GM12878 (cell line): ENCODE measurements at regions not wholly inside any gene's neighbourhood (a gene's known extent, or its start where the extent isn't known, plus 50 kb on each side); places are given as distances from the start of the nearest gene placed in this dataset.

Experiments
- ATAC-seq: fragments of 200-7000 bp; cut with Tn5 transposase; 3 replicates; pipeline ENCODE4 v1.9.1; 2020; ENCODE audit warnings: mild to moderate bottlenecking, moderate library complexity
- BruUV-seq: library from RNA; stranded (reverse); fragments of 400-500 nt; replicated peaks from 2 replicates; lab custom pipeline; 2021; lab: Mats Ljungman, UMichigan
- CTCF ChIA-PET: fragments of 300-600 bp; sonication (Branson Sonifier 250); formaldehyde crosslinking; extraction: SDS; loops from one replicate; lab custom pipeline; 2021; ENCODE audit warnings: inconsistent platforms; lab: Yijun Ruan, JAX
- POLR2A ChIA-PET: fragments of 350-600 bp; formaldehyde crosslinking; extraction: SDS; loops from one replicate; lab custom pipeline; 2021; ENCODE audit warnings: inconsistent platforms; lab: Charles Lee
- RAD21 ChIA-PET: fragments of 300-600 bp; sonication (Branson Sonifier 250); formaldehyde crosslinking; loops from one replicate; lab custom pipeline; 2023; ENCODE audit warnings: antibody characterized with exemption; ENCODE audit not compliant: unreplicated experiment; lab: Charles Lee
- SMC1A ChIA-PET: fragments of 300-600 bp; sonication (Branson Sonifier 250); formaldehyde crosslinking; loops from one replicate; lab custom pipeline; 2023; ENCODE audit not compliant: unreplicated experiment, uncharacterized antibody; lab: Charles Lee
- DNase-seq: peaks from one replicate; pipeline ENCODE4 v3.0.0-alpha.2; 2011; ENCODE audit warnings: low read depth, low spot score
- FAIRE-seq: peaks from 3 replicates; lab custom pipeline; 2011; peaks lifted over from hg19 to GRCh38; lab: Jason Lieb, UNC
- H2AFZ ChIP-seq: 2 replicates; pipeline ENCODE4 v1.6.0; 2011; ENCODE audit warnings: low read depth, low read length, control low read depth; ENCODE audit not compliant: control insufficient read depth
- H3K27ac ChIP-seq: 2 replicates; pipeline ENCODE4 v1.5.1; 2011; ENCODE audit warnings: control low read depth; ENCODE audit not compliant: control insufficient read depth, insufficient read depth
- H3K27me3 ChIP-seq, 2 experiments: replicated peaks in 1 of 2; 2 replicates each; pipeline versions ENCODE4 v1.6.0 to v1.6.1; 2011; ENCODE audit warnings: low read length in 1 of 2; ENCODE audit not compliant: control insufficient read depth in 2 of 2, insufficient read depth in 2 of 2
- H3K36me3 ChIP-seq, 2 experiments: 2 replicates each; pipeline ENCODE4 v1.5.1; 2011; ENCODE audit warnings: low read length in 1 of 2; ENCODE audit not compliant: control insufficient read depth in 2 of 2, insufficient read depth in 2 of 2
- H3K4me1 ChIP-seq: 2 replicates; pipeline ENCODE4 v1.6.1; 2011; ENCODE audit warnings: mild to moderate bottlenecking, low read length, moderate library complexity, mixed read lengths; ENCODE audit not compliant: control insufficient read depth, insufficient read depth
- H3K4me2 ChIP-seq: 2 replicates; pipeline ENCODE4 v1.6.0; 2011; ENCODE audit warnings: control low read depth; ENCODE audit not compliant: control insufficient read depth, insufficient read depth
- H3K4me3 ChIP-seq: fragments of 200-600 bp; sonication (generic); 2 replicates; pipeline ENCODE4 v1.5.1; 2016
- H3K79me2 ChIP-seq: 2 replicates; pipeline ENCODE4 v1.6.0; 2011; ENCODE audit warnings: low read length; ENCODE audit not compliant: control insufficient read depth, insufficient read depth
- H3K9ac ChIP-seq: 2 replicates; pipeline ENCODE4 v1.8.0; 2011; ENCODE audit warnings: low read length, control low read depth, mixed read lengths; ENCODE audit not compliant: control insufficient read depth, insufficient read depth
- H3K9me3 ChIP-seq: replicated peaks from 3 replicates; pipeline ENCODE4 v1.5.1; 2011; ENCODE audit warnings: mild to moderate bottlenecking, low read length; ENCODE audit not compliant: control insufficient read depth, insufficient read depth
- H4K20me1 ChIP-seq: 2 replicates; pipeline ENCODE4 v1.6.0; 2011; ENCODE audit not compliant: control insufficient read depth, insufficient read depth
- ATF2 ChIP-seq: IDR thresholded peaks from 2 replicates; pipeline ENCODE4 v1.6.1; 2012; ENCODE audit warnings: low read length, inconsistent platforms
- BRCA1 ChIP-seq: IDR thresholded peaks from 2 replicates; pipeline ENCODE4 v1.6.1; 2011; ENCODE audit warnings: low read depth, low read length, improper control_type of control experiment
- FOS ChIP-seq: IDR thresholded peaks from 3 replicates; pipeline ENCODE4 v1.6.1; 2011; ENCODE audit warnings: borderline replicate concordance; ENCODE audit not compliant: insufficient read length; ENCODE audit errors: extremely low read depth
- LARP7 ChIP-seq: fragments of 450-650 bp; IDR thresholded peaks from 2 replicates; pipeline ENCODE4 v1.6.1; 2017; ENCODE audit warnings: mild to moderate bottlenecking
- NR2F1 ChIP-seq: fragments of 450-650 bp; conservative IDR thresholded peaks from 2 replicates; pipeline ENCODE4 v1.6.1; 2017; ENCODE audit warnings: mild to moderate bottlenecking
- POLR2AphosphoS2 ChIP-seq: IDR thresholded peaks from 2 replicates; pipeline ENCODE4 v1.6.1; 2011; ENCODE audit warnings: low read depth, mild to moderate bottlenecking, low read length, improper control_type of control experiment, moderate library complexity
- RAD51 ChIP-seq: fragments of 450-650 bp; IDR thresholded peaks from 2 replicates; pipeline ENCODE4 v1.6.1; 2016; ENCODE audit warnings: moderate library complexity, mild to moderate bottlenecking, inconsistent platforms
- SMAD5 ChIP-seq: IDR thresholded peaks from 2 replicates; pipeline ENCODE4 v1.6.1; 2016; ENCODE audit warnings: antibody characterized with exemption, low read depth
- ZBTB40 ChIP-seq: fragments of 450-650 bp; IDR thresholded peaks from 2 replicates; pipeline ENCODE4 v1.6.1; 2016; ENCODE audit warnings: mild to moderate bottlenecking, moderate library complexity, borderline replicate concordance
- WGBS: methylation state at CpG from one replicate; pipeline ENCODE4 v1.1.6; 2016; ENCODE audit warnings: low lambda C conversion rate; ENCODE audit not compliant: insufficient replicate concordance, insufficient coverage; ENCODE audit errors: missing lambda C conversion rate; 5-methylcytosine and 5-hydroxymethylcytosine counted together
- in situ Hi-C: fragments of 300-500 bp; cut with MboI; formaldehyde crosslinking; loops from 9 replicates; pipeline ENCODE4 v1.14.3; 2018; ENCODE audit warnings: mixed read lengths
- intact Hi-C: fragments of 100-400 bp; cut with micrococcal nuclease; formaldehyde crosslinking; loops from one replicate; pipeline ENCODE4 v1.14.2; 2022; ENCODE audit not compliant: unreplicated experiment
- TF ChIP-seq, protein P1 (sequence below): IDR thresholded peaks from 2 replicates; pipeline ENCODE4 v1.6.1; 2012; ENCODE audit warnings: improper control_type of control experiment, low read depth, low read length; ENCODE audit not compliant: insufficient replicate concordance

GRCh38 chr15:95096651-95097050, 865.3 kb downstream of the MCTP2 start:
- no TSS peak for BruUV-seq
- POLR2A ChIA-PET, result no interaction called here

More at GRCh38 chr15:95096651-95097050, 865.3 kb downstream of the MCTP2 start:
- Histone ChIP-seq H3K27ac (no peak overlapping the region), H3K36me3 (no peaks in the 10 kb centered on the region), H3K4me2 (no peak overlapping the region), H2AFZ (no peak overlapping the region), H3K9me3 (no peaks in the 10 kb centered on the region), H3K27me3 (no peaks in the 10 kb centered on the region), H3K9ac (no peak overlapping the region), H3K4me1 (no peaks in the 10 kb centered on the region), H3K4me3 (no peak overlapping the region), H4K20me1 (no peaks in the 10 kb centered on the region), H3K79me2 (no peaks in the 10 kb centered on the region)
- intact Hi-C loops, result no loop called here
- in situ Hi-C loops, result no loop called here
- ChIA-PET CTCF (no interaction called here), SMC1A (no interaction called here), RAD21 (no interaction called here)
- DNase-seq, result no peak
- no peak for TF ChIP-seq ATF2
- TF ChIP-seq POLR2AphosphoS2, result no peak
- no peak for TF ChIP-seq FOS
- TF ChIP-seq RAD51, result no peak
- no peak for TF ChIP-seq LARP7
- TF ChIP-seq NR2F1, result no peak
- TF ChIP-seq, protein P1, sequence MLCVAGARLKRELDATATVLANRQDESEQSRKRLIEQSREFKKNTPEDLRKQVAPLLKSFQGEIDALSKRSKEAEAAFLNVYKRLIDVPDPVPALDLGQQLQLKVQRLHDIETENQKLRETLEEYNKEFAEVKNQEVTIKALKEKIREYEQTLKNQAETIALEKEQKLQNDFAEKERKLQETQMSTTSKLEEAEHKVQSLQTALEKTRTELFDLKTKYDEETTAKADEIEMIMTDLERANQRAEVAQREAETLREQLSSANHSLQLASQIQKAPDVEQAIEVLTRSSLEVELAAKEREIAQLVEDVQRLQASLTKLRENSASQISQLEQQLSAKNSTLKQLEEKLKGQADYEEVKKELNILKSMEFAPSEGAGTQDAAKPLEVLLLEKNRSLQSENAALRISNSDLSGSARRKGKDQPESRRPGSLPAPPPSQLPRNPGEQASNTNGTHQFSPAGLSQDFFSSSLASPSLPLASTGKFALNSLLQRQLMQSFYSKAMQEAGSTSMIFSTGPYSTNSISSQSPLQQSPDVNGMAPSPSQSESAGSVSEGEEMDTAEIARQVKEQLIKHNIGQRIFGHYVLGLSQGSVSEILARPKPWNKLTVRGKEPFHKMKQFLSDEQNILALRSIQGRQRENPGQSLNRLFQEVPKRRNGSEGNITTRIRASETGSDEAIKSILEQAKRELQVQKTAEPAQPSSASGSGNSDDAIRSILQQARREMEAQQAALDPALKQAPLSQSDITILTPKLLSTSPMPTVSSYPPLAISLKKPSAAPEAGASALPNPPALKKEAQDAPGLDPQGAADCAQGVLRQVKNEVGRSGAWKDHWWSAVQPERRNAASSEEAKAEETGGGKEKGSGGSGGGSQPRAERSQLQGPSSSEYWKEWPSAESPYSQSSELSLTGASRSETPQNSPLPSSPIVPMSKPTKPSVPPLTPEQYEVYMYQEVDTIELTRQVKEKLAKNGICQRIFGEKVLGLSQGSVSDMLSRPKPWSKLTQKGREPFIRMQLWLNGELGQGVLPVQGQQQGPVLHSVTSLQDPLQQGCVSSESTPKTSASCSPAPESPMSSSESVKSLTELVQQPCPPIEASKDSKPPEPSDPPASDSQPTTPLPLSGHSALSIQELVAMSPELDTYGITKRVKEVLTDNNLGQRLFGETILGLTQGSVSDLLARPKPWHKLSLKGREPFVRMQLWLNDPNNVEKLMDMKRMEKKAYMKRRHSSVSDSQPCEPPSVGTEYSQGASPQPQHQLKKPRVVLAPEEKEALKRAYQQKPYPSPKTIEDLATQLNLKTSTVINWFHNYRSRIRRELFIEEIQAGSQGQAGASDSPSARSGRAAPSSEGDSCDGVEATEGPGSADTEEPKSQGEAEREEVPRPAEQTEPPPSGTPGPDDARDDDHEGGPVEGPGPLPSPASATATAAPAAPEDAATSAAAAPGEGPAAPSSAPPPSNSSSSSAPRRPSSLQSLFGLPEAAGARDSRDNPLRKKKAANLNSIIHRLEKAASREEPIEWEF, result no peak
- no peak for TF ChIP-seq ZBTB40
- TF ChIP-seq SMAD5, result no peak
- TF ChIP-seq BRCA1, result no peak
- no peak for FAIRE-seq
- 50% methylated on average over 6 of the region's 6 CpGs for WGBS
- no peak for ATAC-seq
